GM19328 (cell line): ENCODE measurements at regions not wholly inside any gene's neighbourhood (a gene's known extent, or its start where the extent isn't known, plus 50 kb on each side); places are given as distances from the start of the nearest gene placed in this dataset.
"Not testable (repeated sequence)": the region's sequence is repeated elsewhere in the genome, so short reads cannot be mapped to it uniquely, and the experiment has no call there.

Experiments used
- ATAC-seq: cut with Tn5 transposase; IDR thresholded peaks from one replicate; pipeline ENCODE4 v1.9.1; 2021; ENCODE audit warnings: mild to moderate bottlenecking, moderate library complexity; ENCODE audit not compliant: unreplicated experiment

GRCh38 chr13:68535329-68535728, 1305.2 kb upstream of the PCDH9 start:
- ATAC-seq: peak; percentile 71

DNA sequence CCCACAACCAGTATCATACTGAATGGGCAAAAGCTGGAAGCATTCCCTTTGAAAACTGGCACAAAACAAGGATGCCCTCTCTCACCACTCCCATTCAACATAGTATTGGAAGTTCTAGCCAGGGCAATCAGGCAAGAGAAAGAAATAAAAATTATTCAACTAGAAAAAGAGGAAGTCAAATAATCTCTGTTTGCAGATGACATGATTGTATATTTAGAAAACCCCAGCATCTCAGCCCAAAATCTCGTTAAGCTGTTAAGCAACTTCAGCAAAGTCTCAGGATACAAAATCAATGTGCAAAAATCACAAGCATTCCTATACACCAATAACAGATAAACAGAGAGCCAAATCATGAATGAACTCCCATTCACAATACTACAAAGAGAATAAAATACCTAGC, 1297.0 kb upstream of the PCDH9 start:
- ATAC-seq: not testable (repeated sequence)

- no peak for ATAC-seq
Measured at GRCh38 chr13:68523838-68524424, 1293.8 kb upstream of the PCDH9 start.

DNA sequence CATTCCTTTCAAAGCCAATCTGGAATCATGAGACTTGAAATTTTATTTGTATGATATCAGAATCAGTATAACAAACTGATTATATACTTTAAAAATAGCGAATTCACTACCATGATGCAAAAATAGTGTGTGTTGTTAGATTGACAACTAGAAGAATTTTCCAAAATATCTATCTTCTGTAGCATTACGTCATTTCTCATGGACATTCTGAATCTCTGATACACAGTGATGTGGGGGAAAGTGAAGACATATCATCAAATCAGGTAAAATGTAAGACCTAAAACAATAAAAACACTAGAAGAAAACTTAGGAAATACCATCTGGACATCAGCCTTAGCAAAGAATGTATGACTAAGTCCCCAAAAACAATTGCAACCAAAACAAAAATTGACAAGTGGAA, 1292.0 kb upstream of the PCDH9 start:
- no peak for ATAC-seq

DNA sequence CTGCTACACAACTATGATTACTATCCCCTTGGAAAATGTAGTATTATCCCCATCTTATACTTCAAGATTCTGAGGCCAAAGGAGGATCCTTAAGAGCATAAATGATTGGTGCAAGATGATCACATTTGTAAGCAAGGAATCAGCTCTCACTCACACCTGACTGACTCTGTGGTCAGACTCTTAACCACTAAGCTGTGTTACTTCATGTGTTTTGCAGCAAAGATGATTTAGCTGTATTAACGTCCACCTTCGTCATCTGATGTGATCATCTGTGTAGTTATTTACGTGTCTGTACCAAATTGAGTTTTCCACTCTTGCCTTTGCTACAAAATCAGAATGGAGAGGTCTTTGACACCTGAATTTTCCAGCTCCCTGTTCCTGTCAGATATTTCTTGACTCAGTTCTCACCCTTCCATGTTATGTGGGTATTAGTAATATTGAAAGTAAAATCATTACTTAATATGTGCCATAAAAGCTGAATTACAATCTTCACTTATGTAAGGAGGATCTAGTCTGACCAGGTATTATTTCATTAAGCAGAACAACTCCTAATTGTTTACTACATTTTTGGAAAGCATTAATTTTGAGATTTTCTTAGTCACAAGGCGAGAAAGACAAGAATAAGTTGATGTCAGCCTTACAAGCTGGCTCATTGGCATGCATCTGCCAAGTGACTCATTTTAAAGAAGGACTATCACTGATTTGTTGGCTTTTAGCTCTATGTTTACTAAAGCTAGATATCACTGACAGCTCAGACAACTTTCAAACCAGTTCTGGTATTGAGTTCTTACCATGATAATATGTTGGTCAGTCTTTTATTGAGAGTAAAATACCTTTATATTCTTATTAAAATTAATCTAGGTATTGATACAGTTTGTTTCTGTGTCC, 1279.8 kb upstream of the PCDH9 start:
- ATAC-seq: peak; percentile 73

DNA sequence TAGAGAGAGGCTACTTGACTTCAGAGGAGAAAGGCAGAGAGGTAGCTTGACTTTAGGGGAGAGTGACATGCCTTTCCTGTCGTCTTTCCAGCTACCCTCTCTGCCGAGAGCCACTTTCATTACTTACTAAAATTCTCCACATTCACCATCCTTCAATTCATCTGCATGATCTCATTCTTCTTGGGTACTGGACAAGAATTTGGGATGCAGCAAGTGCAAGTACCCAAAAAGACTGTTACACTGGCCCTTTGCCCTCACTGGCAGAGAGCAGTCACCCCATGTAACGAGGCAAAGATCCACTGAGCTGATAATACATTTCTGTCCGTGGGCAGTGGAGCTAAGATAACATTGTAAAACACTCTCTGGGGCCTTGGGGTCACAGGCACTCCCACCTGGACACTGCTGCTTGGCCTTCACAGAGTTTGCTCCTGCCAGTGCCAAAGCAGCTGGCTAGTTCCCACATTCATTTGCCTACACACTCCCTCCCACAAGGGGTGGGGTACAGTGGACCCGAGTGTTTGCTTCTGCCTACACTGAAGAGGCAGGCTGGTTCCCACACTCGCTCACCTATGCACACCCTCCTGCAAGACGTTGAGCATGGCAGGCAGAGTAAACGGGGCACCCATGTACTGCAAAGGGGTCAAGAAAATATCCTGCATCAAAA, 1276.9 kb upstream of the PCDH9 start:
- ATAC-seq: no peak

DNA sequence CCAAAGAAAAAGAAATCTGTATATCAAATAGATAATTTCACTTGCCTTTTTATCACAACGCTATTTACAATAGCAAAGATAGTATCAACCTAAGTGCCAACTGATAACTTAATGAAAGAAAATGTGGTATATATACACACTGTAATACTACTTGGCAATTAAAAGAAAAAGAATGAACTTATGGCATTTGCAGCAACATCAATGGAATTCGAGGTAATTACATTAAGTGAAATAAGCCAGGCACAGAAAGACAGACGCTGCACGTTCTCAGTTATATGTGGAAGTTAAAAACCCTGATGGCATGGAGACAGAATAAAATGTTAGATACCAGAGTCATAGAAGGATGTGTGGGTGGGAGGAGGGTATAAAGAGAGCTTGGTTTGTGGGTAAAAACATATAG, 1260.5 kb upstream of the PCDH9 start:
- no peak for ATAC-seq

- no peak for ATAC-seq
Measured at GRCh38 chr13:68481130-68481529, 1251.0 kb upstream of the PCDH9 start.

DNA sequence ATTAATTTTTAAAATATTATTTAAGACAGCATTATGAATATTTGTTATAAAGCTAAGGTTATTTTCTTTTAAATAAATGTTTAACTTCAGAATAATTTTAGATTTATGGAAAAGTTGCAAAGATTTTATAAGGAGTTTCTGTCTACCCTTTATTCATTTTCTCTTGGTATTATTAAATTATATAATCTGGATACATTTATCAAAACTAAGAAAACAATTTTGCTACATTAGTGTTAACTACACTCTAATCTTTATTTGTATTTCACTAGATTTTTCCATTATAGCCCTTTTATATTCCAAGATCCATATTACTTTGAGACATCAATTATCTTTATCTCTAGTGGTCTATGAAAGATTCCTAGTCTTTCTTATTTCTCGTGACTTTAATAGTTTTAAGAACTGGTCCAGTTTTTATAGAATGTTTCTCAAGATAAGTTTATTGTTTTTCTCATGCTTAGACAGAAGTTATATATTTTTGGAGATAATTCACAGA, 1243.7 kb upstream of the PCDH9 start:
- ATAC-seq: no peak

GRCh38 chr13:68467160-68467559, 1237.0 kb upstream of the PCDH9 start:
- no peak for ATAC-seq

- ATAC-seq: no peak
Measured at GRCh38 chr13:68440874-68441273, 1210.7 kb upstream of the PCDH9 start.

DNA sequence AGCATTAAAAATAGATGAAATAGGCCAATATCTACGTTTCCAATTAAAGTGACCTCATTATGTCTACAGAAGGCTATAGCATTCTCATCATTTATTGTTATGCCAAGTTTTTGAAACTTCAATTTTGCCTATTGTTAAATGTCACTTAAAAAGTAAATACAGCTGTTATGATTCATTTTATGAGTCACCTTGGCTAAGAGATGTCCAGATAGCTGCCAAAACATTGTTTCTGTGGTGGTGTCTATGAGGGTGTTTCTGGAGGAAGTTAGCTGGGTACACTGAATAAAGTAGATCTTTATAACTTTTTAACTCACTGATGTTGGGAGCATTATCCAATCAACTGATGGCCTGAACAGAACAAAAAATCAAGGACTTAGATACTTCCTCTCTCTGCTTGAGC, 1209.7 kb upstream of the PCDH9 start:
- ATAC-seq: no peak

GRCh38 chr13:68428292-68428691, 1198.2 kb upstream of the PCDH9 start:
- ATAC-seq: no peak

- no peak for ATAC-seq
Measured at GRCh38 chr13:68417801-68418200, 1187.7 kb upstream of the PCDH9 start.

- no peak for ATAC-seq
Measured at GRCh38 chr13:68410007-68410406, 1179.9 kb upstream of the PCDH9 start.

DNA sequence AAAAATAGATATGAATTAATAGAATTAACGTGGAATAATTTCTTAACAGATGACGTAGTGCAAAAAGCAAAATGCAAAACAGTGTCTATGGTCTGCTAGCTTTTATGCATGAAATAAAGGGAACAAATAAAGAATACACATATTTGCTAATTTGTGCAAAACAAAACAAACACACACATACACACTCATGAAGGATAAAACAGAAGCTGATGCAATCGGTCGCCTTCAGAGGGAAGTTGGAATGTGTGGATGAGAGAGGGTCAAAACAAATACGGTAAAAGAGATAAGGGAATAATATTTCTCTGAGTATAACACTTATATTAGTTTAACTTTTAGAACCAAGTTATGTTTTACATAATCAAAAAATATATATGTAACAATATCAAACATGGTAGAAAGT, 1160.9 kb upstream of the PCDH9 start:
- no peak for ATAC-seq

DNA sequence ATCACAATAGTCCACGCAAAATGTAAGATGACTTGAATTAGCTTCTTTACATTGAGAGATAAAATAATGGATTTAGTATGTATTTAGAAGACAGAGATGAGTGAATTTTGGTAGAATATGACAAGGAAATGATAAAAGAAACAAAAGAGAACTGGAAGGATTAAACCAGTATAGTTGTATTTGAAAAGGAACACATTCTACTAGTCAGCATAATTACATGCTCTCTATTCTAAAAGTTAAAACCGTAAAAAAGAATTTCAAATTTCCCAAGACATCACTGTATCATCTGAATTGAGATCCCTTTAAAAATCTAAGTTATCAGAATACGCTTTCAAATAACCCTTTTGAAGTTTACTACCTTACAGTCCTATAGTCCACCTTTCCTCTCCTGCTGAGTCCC, 1156.7 kb upstream of the PCDH9 start:
- no peak for ATAC-seq

- ATAC-seq: no peak
Measured at GRCh38 chr13:68380041-68380973, 1150.2 kb upstream of the PCDH9 start.

DNA sequence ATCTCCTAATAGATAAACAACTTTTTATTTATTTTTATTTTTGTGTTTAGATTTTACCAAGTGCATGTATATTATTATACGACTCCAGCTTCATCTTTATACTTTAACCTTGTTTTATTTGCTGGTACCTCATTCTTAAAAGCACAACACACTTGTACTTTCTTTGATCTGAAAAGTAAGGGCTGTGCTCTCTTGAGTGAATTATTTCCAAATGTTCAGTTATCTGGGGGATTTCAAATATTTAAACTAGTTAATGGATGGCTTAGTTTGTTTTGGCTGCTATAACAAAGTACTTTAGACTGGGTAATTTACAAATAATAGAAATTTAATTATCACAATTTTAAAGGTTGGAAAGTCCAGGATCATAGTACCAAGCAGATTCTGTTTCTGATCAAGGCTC, 1148.2 kb upstream of the PCDH9 start:
- no peak for ATAC-seq

GRCh38 chr13:68375004-68375403, 1144.9 kb upstream of the PCDH9 start:
- no peak for ATAC-seq

- no peak for ATAC-seq
Measured at GRCh38 chr13:68369739-68370138, 1139.6 kb upstream of the PCDH9 start.
